AG09309 (cell line): ENCODE measurements at regions not wholly inside any gene's neighbourhood (a gene's known extent, or its start where the extent isn't known, plus 50 kb on each side); places are given as distances from the start of the nearest gene placed in this dataset.
"Not testable (repeated sequence)": the region's sequence is repeated elsewhere in the genome, so short reads cannot be mapped to it uniquely, and the experiment has no call there.

ENCODE experiments used
- DNase-seq: peaks from one replicate; pipeline ENCODE4 v3.0.0-alpha.2; 2010; ENCODE audit warnings: low read depth
- H3K4me3 ChIP-seq: 2 replicates; pipeline ENCODE4 v1.5.1; 2011; ENCODE audit warnings: mild to moderate bottlenecking, low read depth, low read length, moderate library complexity; ENCODE audit not compliant: control insufficient read depth
- TF ChIP-seq, protein P1 (sequence below): IDR thresholded peaks from 2 replicates; pipeline ENCODE4 v1.5.1; 2011; ENCODE audit warnings: mild to moderate bottlenecking, low read depth, low read length, inconsistent platforms; ENCODE audit not compliant: insufficient read depth, control insufficient read depth; ENCODE audit errors: missing control alignments

GRCh38 chr4:54447304-54447703 is 210.5 kb upstream of the KIT start:
- no peak overlapping the region for H3K4me3 ChIP-seq
- TF ChIP-seq, protein P1, sequence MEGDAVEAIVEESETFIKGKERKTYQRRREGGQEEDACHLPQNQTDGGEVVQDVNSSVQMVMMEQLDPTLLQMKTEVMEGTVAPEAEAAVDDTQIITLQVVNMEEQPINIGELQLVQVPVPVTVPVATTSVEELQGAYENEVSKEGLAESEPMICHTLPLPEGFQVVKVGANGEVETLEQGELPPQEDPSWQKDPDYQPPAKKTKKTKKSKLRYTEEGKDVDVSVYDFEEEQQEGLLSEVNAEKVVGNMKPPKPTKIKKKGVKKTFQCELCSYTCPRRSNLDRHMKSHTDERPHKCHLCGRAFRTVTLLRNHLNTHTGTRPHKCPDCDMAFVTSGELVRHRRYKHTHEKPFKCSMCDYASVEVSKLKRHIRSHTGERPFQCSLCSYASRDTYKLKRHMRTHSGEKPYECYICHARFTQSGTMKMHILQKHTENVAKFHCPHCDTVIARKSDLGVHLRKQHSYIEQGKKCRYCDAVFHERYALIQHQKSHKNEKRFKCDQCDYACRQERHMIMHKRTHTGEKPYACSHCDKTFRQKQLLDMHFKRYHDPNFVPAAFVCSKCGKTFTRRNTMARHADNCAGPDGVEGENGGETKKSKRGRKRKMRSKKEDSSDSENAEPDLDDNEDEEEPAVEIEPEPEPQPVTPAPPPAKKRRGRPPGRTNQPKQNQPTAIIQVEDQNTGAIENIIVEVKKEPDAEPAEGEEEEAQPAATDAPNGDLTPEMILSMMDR, result no peak
- DNase-seq, result no peak

- TF ChIP-seq, protein P1, result no peak
- H3K4me3 ChIP-seq, result no peak overlapping the region
- DNase-seq, result no peak
Observed at GRCh38 chr4:54449999-54450398, 207.8 kb upstream of the KIT start.

- DNase-seq, H3K4me3 ChIP-seq: not testable (repeated sequence)
Observed at GRCh38 chr4:54466960-54467359, 190.8 kb upstream of the KIT start.

DNA sequence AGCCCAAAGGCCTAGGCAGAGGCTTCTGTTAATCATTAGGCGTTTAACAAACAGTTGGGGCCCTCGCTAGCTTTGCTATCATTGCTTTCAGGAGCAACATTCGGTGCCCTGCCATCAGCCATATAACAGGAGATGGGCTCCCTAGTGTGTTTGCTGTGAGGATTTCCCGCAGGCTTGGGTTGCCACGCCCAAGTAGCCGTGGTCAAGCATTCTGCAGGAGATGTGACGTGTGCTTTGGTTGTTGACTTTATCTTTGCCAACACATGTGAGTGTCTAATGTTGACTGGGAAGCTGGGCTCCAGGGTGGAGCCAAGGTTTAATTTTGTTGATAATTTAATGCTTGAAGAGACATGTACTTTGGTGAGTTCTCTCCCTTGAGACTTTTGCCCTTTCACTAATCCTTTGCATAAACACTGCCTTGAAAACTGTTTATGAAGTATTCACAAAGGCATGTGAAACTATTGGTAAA is 184.6 kb upstream of the KIT start:
- DNase-seq, result no peak
- TF ChIP-seq, protein P1, result no peak
- no peak overlapping the region for H3K4me3 ChIP-seq

- DNase-seq, result no peak
- H3K4me3 ChIP-seq, result no peak overlapping the region
- TF ChIP-seq, protein P1, result no peak
Observed at GRCh38 chr4:54473798-54474197, 184.0 kb upstream of the KIT start.

DNA sequence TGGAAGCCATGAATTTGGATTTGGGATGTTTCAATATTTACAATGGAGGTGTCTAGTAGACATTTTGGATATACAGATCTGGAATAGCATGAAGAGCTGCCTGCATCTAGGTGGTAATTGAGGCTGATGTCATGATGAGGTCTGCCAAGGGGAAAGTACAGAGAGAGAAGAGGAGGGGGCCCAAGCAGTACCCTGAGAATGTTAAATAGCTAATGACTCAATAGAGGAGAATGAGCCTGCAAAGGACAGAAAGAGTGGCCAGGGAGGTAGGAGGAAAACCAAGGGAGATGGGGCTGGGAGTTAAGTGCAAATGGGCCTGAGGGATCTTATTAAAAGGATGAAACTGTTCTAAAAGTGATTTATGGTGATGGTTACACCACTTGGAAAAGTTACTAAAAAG is 182.2 kb upstream of the KIT start:
- no peak for DNase-seq
- TF ChIP-seq, protein P1, result no peak
- H3K4me3 ChIP-seq, result no peak overlapping the region

- no peak for DNase-seq
- H3K4me3 ChIP-seq, result no peak overlapping the region
- TF ChIP-seq, protein P1, result no peak
Observed at GRCh38 chr4:54482529-54483200, 175.1 kb upstream of the KIT start.
